ENCODE measurements at regions not wholly inside any gene's neighbourhood (a gene's known extent, or its start where the extent isn't known, plus 50 kb on each side); places are given as distances from the start of the nearest gene placed in this dataset.

GRCh38 chr13:78426183-78426582, 177.2 kb downstream of the POU4F1 start (continued):
- no peak for TF ChIP-seq KIAA2018 (CRISPR knock-in tag; IDR thresholded peaks at IDR 0.05; ENCODE audit: borderline replicate concordance)
- no peak for TF ChIP-seq ZBTB1 (CRISPR knock-in tag; IDR thresholded peaks at IDR 0.05; ENCODE audit: borderline replicate concordance)
- TF ChIP-seq ZNF816 (CRISPR knock-in tag; IDR thresholded peaks at IDR 0.05; ENCODE audit: borderline replicate concordance): no peak
- TF ChIP-seq HNF1B (CRISPR knock-in tag; IDR thresholded peaks at IDR 0.05): no peak

Data from HepG2 (cell line).